Suppressor macrophage treated with lipopolysaccharide for 4 hours (primary cell): ENCODE measurements at regions not wholly inside any gene's neighbourhood (a gene's known extent, or its start where the extent isn't known, plus 50 kb on each side); places are given as distances from the start of the nearest gene placed in this dataset.

Experiments
- DNase-seq: peaks from one replicate; pipeline ENCODE4 v3.0.0-alpha.2; 2020

DNA sequence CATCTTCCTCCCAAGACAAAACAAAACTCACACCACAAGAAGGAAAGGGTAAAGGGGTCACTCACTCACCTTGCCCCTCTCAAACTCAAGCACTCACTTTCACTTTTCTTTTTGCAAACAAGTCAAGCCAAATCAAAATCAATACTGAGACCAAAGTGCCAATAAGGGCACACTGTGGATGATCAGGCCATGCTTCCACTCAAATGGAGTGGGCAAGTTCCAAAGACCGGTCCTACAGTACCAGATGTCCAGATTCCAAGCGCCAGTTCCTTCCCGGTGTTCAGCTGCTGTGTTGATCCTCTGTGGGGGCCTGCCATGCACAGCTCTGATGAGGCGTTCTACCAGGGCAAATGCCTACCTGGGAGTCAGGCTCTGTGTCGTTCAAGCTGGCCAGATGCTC, 162.6 kb upstream of the GRIK2 start:
- no peak for DNase-seq

DNA sequence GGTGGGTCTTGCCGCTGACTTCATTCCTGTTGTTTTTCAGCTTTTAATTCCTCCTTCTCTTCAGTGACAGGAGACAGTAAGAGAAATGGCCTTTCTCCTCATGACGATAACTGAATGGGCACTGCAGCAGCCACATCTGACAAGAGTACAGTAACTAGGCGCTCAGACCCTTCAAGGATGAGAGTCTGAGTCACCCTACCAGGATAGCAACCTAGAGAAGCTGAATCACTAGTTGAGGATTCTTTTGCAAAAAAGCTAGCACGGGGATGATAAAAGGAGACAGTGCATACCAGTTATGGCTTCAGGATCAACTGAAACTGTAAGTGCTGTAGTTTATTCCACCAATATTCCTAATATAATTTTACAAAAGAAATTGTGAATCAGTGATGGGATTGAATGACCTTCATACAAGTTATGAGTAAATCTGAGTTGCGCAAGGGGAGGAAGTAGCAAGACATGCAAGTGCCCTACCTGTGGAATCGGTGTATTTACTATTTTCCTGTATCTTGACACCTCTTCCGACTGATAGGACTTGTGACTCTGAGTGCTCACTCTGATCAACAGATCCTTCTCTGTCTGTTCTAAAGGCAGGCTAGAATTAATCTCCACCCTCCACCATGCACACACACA, 161.8 kb upstream of the GRIK2 start:
- DNase-seq, result no peak

DNA sequence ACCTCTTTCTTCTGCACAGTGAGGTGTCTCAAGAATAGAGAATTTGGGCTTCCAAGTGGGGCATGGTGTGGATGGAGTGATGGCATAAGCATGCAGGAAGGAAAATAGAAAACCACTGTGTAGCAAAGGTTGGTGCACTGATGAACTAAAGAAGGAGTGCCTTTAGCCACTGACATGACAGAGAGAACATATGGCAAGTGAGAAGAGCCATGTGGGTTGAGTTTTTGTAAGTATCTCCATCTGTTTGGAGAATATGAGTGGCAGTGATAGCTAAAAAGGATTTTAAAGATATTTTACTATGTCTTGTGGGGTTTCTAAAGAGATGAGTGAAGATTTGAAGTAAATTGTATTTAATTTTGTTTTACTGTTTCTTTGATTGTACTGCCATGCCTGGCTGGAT, 160.5 kb upstream of the GRIK2 start:
- no peak for DNase-seq

DNA sequence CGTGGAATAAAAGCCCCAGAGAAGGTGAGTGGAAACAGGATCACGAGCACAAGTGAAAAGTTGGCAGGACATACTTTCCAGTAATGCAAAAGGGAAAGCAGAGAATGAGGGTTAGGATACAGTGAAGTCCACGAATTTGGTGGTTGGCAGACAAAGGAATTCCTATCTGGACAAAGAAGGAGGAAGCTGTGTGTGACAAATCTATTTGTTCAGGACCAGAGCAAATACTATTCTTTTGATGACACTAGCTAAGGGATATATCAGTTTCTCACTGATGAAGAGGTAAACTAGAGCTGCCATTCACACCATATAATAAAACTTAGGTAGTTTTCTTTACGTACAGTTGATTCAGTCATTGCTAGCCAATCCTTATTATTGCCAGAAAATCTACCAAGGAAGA, 156.8 kb upstream of the GRIK2 start:
- no peak for DNase-seq

DNA sequence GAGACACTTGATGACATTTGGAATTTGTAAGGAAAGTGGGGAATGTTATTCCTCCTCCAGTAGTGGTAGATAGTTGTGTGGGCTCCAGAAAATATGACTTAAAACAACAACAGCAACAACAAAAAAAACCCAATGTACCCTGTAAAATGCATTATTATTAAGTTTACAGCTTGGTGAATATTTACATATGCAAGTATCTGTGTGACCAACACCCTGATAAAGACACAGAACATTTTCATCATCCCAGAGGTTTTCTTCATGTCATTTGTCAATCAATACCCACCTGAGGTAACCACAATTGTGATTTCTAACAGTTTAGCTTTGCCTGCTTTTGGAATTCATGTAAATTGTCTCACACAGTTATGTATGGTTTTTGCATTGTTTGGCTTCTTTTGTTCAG, 152.1 kb upstream of the GRIK2 start:
- no peak for DNase-seq

DNA sequence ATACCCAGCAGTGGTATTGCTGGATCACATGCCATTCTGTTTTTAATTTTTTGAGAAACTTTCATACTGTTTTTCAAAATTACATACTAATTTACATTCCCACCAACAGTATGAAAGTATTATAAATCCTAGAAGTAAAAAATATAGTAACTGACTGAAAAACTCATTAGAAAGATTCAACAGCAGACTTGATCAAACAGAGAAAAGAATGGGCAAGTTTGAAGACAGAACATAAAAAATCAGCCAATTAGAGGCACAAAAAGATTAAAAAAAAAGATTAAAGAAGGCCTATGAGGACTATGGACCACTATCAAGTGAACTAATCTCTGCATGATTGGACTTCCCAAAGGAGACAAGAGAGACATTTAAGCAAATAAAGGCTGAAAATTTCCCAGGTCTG, 144.0 kb upstream of the GRIK2 start:
- no peak for DNase-seq

DNA sequence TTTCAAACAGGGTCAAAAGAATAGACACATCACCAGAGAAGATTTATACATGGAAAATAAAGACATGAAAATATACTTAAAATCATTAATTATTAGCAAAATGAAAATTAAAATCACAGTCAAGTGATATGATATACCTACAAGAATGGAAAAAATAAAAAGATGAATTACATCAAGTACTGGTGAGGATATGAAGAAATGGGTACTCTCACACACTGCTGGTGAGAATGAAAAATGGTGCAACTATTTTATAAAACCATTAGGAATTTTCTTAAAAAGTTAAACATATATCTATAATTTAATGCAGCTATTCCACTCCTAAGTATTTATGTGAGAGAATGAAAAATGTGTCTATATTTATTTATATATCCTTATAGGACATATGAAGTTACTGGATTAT, 136.3 kb upstream of the GRIK2 start:
- no peak for DNase-seq

DNA sequence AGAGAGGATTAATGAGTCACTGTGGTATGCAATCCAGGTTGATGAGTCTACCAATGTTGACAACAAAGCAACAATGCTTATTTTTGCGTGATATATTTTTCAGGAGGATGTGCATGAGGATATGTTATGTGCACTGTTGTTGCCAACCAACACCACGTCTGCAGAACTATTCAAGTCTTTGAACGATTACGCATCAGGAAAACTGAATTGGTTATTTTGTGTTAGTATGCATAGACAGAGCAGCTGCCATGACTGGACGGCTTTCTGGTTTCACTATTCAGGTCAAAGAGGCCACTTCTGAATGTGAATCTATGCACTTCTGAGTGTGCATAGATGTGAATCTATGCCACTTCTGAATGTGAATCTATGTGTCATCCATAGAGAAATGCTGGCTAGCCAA, 134.0 kb upstream of the GRIK2 start:
- no peak for DNase-seq

DNA sequence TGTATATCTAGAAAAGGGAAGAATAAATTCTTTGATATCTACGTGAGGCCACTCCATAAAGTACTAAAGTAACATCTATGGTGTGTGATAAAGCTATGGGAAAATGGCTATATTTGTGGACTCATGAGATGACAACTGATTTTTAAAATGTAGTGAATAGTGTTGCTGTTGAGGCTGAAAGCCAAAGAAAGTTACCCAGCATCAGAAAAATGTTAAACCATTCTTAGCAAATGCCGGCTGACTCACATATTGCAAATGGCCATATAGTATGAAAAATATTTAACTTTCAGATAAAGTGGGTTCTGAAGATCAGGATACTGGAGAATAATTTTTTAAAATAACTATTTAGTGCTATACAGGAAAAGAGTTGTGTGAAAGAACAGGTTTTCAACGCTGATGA, 129.9 kb upstream of the GRIK2 start:
- no peak for DNase-seq

DNA sequence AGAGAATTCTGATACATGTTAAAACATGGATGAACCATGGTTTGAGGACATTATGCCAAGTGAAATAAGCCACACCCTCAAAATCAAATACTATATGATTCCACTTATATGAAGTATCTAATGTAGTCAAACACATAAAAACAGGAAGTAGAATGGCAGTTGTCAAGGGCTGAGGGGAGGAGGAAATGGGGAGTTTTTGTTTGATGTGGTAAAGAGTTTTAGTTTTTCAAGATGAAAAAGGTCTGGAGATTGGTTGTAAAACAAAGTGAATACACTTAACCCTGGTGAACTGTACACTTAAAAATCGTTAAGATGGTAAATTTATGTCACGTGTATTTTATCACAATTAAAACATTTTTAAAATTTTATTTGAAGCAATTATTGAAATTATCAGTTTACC, 127.4 kb upstream of the GRIK2 start:
- DNase-seq, result no peak

DNA sequence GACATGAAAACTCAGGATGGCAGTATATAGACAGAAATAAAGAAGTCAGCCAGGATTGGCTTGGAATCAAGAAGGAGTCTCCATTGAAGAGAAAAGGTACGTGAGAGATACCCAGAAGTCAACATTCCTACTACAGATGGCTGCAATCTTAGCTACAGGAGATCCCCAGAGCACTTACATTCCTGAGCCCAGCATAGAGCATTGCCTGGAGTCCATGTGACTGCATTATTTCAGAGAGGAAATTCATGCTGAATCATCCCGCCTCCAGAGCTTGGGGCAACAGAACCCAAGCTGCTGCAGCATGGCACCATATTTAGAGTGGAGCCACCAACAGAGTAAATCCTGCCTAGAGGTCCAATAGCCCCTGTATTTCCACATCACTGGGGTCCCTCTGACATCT, 125.0 kb upstream of the GRIK2 start:
- no peak for DNase-seq

DNA sequence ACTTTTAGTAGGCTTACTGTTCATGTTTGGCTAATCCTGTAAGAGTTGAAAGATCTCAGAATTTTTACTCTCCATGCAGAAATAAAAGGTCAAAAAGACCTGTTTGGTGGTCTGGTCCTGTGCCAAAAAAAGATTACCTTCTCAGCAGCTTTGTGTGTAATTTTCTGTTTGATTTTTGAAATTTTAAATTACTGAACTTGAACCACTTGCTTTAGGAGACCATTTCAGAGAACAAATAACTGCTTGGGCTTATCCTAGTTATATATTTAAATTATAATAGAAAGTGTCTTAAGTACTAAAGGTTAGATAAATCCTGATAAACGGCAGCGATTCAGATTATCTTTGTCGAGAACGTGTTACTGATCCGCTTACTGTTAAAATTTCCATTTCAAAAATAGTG, 118.3 kb upstream of the GRIK2 start:
- no peak for DNase-seq

DNA sequence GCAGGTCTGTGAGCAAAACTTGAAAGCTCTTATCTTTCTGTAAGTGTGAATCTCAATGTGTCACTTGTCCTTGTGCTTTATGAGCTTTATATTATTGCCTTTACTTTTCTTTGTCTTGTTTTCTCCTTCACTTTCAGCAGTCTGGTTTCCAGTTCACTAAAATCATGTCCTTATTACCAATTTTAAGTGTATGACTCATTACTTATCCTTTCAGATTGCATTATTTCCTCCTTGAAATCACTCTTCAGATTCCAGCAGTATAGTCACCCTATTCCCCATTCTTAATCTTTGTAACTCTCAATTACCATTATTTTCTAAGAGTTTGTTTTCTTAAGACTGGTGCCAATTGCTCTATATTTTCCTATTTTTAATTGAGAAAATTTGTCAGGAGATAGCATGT, 117.4 kb upstream of the GRIK2 start:
- no peak for DNase-seq

DNA sequence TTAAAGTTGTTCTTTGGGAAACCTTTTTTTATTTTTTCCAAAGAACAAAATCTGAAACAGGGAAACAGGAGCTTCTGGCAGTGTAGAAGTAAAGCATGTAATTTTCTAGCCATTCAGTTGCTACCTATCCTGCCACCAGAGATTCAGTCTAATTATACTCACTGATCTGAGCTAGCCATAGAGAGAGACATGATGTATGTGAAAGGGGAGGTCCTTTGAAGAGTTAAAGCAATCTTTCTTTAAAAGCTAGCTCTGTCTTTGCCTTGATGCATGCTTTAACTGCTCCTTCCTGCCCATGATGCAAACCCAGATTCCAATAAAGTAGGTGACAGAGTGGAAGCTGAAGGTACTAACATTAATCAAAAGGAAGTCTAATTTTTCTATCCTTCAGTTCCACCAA, 114.1 kb upstream of the GRIK2 start:
- DNase-seq, result no peak

DNA sequence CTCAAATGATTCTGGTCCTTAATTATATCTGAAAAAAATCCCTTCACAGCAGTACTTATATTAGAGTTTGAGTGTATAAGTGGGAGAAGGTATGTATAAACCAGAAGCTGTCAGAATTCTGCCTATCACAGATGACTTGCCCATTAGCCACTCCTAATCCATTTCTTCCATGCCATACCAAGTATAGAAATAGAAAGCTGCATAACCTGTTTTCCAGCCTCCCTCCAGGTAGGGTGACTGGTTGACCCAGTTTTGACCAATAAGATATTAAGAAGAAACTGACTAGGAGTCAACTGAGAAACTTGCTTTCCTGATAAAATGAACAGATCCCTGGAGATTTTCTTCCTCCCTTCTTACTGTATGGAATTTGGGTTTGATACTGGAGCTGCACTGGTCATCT, 112.2 kb upstream of the GRIK2 start:
- no peak for DNase-seq

DNA sequence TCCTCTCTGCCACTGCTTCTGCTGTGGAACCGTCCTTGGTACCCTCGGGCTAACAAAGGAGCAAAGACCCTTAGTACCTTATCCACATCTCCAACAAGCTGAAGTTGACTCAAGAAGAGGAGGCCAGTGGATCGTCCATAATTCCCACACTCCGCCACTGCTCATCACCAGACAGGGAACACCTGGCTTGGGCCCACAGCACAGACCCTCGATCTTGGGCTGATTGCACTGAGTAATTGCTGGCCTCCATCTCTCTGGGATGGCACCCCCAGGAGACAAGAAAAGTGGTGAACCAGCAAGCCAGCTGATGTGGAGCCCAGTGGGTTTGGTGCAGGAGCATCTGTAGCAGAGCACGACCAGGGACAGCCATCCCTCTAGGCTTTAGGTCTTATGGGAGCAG, 109.4 kb upstream of the GRIK2 start:
- DNase-seq, result no peak

DNA sequence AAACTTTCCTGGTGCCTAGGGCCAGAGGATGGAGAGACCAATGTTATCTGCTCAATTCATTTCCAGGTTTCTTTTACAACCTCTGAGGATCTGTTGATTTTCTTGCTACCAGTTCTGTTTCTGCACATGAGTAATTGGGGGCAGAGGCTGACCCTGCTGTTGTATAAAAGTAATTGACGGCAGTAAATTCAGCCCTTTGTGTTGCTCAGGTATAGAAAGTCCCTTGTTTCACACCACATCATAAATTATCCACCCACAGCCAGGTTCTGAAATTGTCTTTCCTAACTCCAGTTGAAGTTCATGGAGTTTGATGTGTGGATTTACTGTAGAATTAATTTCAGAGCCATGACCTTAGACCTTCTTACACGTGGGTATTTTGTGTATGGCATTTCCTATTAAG, 107.4 kb upstream of the GRIK2 start:
- DNase-seq, result no peak

DNA sequence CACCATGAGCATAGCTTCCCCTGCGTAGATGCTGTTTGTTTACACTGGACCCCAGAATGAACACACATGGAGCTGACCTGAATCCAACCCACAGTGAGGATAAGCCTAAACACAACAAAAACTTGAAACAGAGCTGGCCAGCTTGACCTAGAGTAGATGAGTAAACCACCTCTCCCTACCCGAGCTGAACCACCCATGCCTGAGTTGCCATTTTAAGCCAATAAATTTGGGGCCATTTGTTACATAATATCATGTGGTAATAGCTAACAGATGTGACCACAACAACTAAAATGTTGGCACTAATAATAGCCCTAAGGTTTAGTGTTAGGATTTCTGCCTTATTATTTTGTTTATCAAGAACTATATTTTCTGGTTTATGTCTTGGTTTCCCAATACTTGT, 103.2 kb upstream of the GRIK2 start:
- DNase-seq, result no peak

DNA sequence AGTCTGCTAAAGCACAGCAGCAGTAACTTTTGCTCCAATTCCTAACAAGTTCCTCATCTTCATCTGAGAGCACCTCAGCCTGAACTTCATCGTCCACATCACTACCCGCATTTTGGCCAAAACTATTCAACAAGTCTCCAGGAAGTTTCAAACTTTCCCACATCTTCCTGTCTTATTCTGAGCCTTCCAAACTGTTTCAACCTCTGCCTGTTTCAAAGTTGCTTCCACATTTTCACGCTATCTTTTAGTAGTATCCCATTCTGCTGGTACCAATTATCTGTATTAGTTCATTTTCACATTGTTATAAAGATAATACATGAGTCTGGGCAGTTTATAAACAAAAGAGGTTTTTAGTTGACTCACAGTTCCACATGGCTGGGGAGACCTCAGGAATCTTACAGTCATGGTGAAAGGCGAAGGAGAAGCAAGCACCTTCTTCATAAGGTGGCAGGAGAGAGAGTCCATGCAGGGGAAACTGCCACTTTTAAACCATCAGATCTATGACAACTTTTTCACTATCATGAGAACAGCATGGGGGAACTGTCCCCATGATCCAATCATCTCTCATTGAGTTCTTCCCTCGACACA, 99.4 kb upstream of the GRIK2 start:
- no peak for DNase-seq

DNA sequence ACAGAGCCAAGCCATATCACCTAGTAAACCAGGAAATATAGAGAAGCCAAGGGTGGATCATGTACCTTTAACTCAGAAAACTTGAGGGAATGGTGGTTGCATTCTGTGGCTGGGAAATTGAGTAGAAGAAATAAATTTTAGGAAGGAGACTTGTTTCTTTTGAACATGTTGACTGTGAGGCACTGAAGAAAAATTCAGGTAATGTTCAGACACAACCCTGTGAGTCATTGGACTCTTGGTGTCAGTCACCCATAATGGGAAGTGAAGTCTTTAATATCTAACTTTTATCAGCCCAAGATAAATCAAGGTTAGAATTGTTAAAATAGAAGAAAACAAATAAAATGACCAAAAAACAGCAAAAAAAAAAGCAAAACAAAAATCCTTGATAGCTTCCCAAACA, 98.8 kb upstream of the GRIK2 start:
- no peak for DNase-seq

DNA sequence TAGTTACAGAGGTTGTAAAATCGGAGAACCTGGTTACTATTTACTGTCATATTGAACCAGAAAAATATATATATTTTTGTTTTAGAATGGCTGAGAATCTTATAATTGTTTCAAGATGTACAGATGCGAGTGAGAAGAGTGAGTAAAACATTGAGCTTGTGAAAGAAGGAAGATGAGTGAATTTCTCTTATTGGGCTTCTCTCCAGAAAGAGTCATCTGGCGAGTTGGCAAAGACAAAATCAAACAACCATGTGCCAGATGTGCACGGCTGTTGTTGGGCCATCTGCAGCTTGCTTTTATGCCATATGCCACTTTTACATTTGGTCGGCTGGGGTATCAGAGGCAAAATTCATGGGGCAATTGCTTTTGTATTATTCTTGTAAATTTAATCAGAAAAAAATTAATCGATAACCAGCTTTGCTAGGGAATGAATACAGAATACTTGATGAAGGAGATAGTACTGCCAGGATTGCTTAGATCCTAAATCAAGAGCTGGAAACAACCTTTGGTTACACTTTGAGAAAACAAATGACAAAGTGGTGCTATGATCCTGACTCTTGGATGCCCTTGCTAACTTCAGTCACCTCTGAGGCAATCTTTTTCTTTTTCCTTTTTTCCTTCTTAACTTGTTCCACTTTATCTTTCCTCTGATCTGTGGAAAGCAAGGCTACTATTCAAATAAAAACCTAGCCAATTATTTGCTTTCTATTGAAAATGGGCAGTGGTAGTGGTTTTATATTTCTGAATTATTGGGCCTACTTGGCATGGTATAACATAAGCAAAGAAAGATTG, 97.1 kb upstream of the GRIK2 start:
- no peak for DNase-seq

DNA sequence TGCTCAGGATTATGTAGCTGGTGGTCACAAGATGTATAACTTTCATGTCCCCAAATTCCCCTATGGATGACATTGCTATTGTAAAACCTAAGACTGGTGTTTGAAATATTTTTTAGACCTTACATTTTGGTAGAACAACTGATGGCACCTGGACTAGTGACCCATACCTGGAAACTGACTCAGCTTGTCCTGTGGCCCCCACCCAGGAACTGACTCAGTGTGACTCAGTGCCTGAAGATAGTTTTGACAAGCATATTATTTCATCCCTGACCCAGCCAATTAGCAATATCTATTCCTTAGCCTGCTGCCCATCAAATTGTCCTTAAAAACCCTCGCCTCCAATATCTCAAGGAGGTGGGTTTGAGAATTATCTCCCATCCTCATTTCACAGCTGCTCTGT, 90.9 kb upstream of the GRIK2 start:
- no peak for DNase-seq

DNA sequence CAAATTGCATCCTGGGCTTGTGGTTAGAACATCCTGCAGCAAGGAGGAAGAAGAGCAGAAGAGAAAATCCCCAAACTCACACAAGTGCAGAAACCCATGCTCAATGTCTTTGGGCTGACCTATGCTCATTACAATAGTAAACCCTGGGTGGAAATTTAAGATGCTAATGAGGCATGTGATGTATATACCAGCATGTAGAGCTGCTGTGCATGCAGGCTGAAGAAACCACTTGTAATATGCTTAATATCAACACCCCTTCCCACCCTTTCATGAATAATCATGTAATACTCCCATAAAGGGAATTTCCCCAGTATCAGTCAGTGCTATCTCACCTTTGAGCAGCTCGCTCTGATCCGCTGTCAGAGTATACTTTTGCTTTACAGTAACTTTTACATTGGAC, 90.0 kb upstream of the GRIK2 start:
- DNase-seq, result no peak

DNA sequence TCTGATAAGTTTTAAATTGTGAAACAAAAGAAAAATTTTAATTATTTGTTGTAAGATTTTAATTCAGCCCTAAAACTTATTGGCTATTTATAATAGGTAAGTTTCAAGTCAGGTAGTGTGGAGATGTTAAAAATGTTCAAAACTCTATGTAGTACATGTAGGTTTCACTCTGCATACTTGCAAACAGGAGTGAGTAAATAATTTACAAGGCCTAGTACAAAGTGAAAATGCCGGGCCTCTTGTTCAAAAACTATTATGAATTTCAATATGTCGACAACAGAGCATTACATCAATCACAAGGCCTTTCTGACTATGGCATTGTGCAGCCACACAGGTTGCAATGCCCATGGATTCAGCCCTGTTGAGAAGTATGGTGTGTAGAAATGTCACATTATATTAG, 80.9 kb upstream of the GRIK2 start:
- DNase-seq, result no peak

DNA sequence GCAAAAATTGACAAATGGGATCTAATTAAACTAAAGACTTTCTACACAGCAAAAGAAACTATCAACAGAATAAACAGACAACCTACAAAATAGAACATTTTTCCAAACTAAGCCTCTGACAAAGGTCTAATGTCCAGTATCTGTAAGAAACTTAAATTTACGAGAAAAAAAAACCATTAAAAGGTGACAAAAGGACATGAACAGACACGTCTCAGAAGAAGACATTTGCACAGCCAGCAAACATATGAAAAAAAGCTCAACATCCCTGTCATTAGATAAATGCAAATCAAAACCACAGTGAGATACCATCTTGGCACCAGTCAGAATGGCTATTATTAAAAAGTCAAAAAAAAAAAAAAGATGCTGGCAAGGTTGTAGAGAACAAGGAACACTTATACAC, 70.6 kb upstream of the GRIK2 start:
- no peak for DNase-seq
